Prostate gland (tissue), 2 donors: ENCODE measurements at regions not wholly inside any gene's neighbourhood (a gene's known extent, or its start where the extent isn't known, plus 50 kb on each side); places are given as distances from the start of the nearest gene placed in this dataset.
"Not testable (repeated sequence)": the region's sequence is repeated elsewhere in the genome, so short reads cannot be mapped to it uniquely, and the experiment has no call there.

Experiments used
- CTCF ChIP-seq, 4 experiments: fragments of 200-600 bp in 2 of 4; fragments of 450-650 bp in 2 of 4; sonication (generic) in 2 of 4; IDR thresholded peaks; 1 replicate in 3 of 4; 2 replicates in 1 of 4; pipeline ENCODE4 v1.5.1; 2016 to 2019; ENCODE audit warnings: antibody characterized with exemption in 4 of 4, mild to moderate bottlenecking in 2 of 4, moderate library complexity in 2 of 4
- POLR2A ChIP-seq: fragments of 450-650 bp; IDR thresholded peaks from one replicate; pipeline ENCODE4 v1.6.1; 2016; ENCODE audit warnings: antibody characterized with exemption, mild to moderate bottlenecking
- POLR2AphosphoS5 ChIP-seq: sonication (generic); formaldehyde crosslinking; IDR thresholded peaks from one replicate; pipeline ENCODE4 v1.6.1; 2017; ENCODE audit warnings: antibody characterized with exemption

- not testable (repeated sequence) for TF ChIP-seq CTCF (IDR thresholded peaks at IDR 0.05); POLR2AphosphoS5; POLR2A
Measured at GRCh38 chrY:10958122-10958521, 1430.4 kb downstream of the TSPY10 start.
